Peyer's patch (tissue), 4 donors: ENCODE measurements at regions not wholly inside any gene's neighbourhood (a gene's known extent, or its start where the extent isn't known, plus 50 kb on each side); places are given as distances from the start of the nearest gene placed in this dataset.

Experiments used
- DNase-seq, 3 donors: peaks; one replicate each; pipeline ENCODE4 v3.0.0-alpha.2; 2017 to 2019
- H3K27ac ChIP-seq, 4 donors: fragments of 200-600 bp; sonication (generic); one replicate each; pipeline ENCODE4 v1.5.1; 2016 to 2019
- H3K27me3 ChIP-seq, 2 donors: fragments of 200-600 bp; sonication (generic); one replicate each; pipeline ENCODE4 v1.5.1; 2019
- H3K36me3 ChIP-seq, 3 donors: fragments of 200-600 bp; sonication (generic); one replicate each; pipeline ENCODE4 v1.5.1; 2016 to 2019
- H3K4me1 ChIP-seq, 4 donors: fragments of 200-600 bp; sonication (generic); one replicate each; pipeline ENCODE4 v1.5.1; 2016 to 2019
- H3K4me3 ChIP-seq, 4 donors: fragments of 200-600 bp; sonication (generic); 1 replicate in 3 of 4; 2 replicates in 1 of 4; pipeline ENCODE4 v1.5.1; 2016 to 2019; ENCODE audit warnings: mild to moderate bottlenecking in 1 of 4
- H3K9me3 ChIP-seq, 4 donors: fragments of 200-600 bp; sonication (generic); one replicate each; pipeline ENCODE4 v1.5.1; 2016 to 2019; ENCODE audit warnings: mild to moderate bottlenecking in 1 of 4
- POLR2A ChIP-seq, 2 donors: fragments of 450-650 bp; IDR thresholded peaks; one replicate each; pipeline ENCODE4 v1.5.1; 2017; ENCODE audit warnings: antibody characterized with exemption in 2 of 2, mild to moderate bottlenecking in 2 of 2, moderate library complexity in 2 of 2
- TF ChIP-seq, protein P1 (sequence below), 6 experiments: fragments of 450-650 bp in 4 of 6; fragments of 200-600 bp in 2 of 6; sonication (generic) in 1 of 6; IDR thresholded peaks; one replicate each; pipeline ENCODE4 v1.5.1; 2017 to 2019; ENCODE audit warnings: antibody characterized with exemption in 6 of 6, mild to moderate bottlenecking in 3 of 6, moderate library complexity in 1 of 6

DNA sequence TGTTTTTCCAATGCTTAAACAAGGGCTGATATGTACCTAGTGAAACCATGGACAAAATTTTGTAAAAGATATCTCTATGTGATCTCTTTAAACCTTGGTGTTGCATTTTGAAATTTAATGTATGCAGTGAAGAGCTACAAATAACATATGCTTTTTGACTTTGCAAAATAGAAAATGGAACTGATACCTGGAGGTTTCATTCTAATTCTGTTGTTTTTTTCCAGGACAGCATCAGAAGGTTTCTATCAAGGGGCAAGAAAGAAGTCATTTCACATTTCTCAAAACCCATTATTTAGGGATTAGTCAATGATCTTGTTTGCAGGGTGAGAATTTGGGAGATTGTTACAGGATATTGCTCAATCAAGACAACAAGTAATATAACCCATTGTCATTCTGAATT lies 549.3 kb downstream of the CDY2B start:
- H3K9me3 ChIP-seq: no peaks in the 10 kb centered on the region
- no peak overlapping the region for H3K27ac ChIP-seq
- no peaks in the 10 kb centered on the region for H3K36me3 ChIP-seq
- H3K4me1 ChIP-seq: no peaks in the 10 kb centered on the region
- H3K4me3 ChIP-seq: no peak overlapping the region
- TF ChIP-seq POLR2A (IDR thresholded peaks at IDR 0.05): no peak
- TF ChIP-seq, protein P1, sequence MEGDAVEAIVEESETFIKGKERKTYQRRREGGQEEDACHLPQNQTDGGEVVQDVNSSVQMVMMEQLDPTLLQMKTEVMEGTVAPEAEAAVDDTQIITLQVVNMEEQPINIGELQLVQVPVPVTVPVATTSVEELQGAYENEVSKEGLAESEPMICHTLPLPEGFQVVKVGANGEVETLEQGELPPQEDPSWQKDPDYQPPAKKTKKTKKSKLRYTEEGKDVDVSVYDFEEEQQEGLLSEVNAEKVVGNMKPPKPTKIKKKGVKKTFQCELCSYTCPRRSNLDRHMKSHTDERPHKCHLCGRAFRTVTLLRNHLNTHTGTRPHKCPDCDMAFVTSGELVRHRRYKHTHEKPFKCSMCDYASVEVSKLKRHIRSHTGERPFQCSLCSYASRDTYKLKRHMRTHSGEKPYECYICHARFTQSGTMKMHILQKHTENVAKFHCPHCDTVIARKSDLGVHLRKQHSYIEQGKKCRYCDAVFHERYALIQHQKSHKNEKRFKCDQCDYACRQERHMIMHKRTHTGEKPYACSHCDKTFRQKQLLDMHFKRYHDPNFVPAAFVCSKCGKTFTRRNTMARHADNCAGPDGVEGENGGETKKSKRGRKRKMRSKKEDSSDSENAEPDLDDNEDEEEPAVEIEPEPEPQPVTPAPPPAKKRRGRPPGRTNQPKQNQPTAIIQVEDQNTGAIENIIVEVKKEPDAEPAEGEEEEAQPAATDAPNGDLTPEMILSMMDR (IDR thresholded peaks at IDR 0.05): no peak
- no peak for DNase-seq
- H3K27me3 ChIP-seq: no peaks in the 10 kb centered on the region

DNA sequence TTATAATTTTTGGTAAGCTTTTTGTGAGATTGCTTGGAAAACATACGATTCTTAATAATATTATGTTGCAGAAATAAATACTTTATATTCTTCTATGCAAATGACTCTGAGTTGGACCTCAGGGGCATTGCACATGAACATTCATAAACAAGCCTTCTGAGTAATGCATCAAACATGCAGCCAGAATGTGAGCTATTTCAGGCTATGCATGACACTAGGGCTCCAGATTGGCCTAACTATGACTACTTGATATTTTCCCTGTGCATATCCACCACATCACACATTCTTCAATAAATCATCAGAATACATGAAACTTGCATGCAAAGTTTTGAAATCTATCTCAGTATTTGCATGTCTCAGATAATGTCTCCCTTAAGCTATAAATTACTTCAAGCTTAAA lies 560.1 kb downstream of the CDY2B start:
- no peak overlapping the region for H3K27ac ChIP-seq
- no peak for TF ChIP-seq POLR2A (IDR thresholded peaks at IDR 0.05)
- TF ChIP-seq, protein P1 (IDR thresholded peaks at IDR 0.05): no peak
- H3K36me3 ChIP-seq: no peaks in the 10 kb centered on the region
- no peak for DNase-seq
- H3K9me3 ChIP-seq: no peaks in the 10 kb centered on the region
- H3K4me1 ChIP-seq: no peaks in the 10 kb centered on the region
- H3K4me3 ChIP-seq: no peak overlapping the region
- H3K27me3 ChIP-seq: no peaks in the 10 kb centered on the region

DNA sequence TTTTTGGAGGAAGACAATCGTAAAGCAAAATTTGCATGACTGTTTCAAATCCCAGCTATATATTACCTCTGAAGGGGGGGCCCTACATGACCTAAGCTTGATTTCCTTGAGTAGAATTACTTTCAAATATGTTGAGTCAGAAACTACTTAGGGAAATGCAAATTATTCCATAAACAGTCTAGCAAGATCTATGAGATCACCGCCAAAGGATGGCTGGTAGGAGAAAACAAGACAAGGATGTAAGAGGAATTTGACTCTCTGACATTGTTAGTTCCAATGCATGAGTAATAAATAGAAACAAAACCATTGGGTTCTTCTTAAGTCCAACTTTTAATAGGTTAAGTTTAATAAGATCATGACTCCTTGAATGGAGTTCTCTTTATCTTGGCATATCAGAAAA lies 561.4 kb downstream of the CDY2B start:
- Histone ChIP-seq H3K27me3 (no peaks in the 10 kb centered on the region), H3K9me3 (no peaks in the 10 kb centered on the region), H3K4me1 (no peaks in the 10 kb centered on the region), H3K27ac (no peak overlapping the region), H3K4me3 (no peak overlapping the region), H3K36me3 (no peaks in the 10 kb centered on the region)
- DNase-seq: no peak
- TF ChIP-seq, protein P1 (IDR thresholded peaks at IDR 0.05): no peak
- TF ChIP-seq POLR2A (IDR thresholded peaks at IDR 0.05): no peak

DNA sequence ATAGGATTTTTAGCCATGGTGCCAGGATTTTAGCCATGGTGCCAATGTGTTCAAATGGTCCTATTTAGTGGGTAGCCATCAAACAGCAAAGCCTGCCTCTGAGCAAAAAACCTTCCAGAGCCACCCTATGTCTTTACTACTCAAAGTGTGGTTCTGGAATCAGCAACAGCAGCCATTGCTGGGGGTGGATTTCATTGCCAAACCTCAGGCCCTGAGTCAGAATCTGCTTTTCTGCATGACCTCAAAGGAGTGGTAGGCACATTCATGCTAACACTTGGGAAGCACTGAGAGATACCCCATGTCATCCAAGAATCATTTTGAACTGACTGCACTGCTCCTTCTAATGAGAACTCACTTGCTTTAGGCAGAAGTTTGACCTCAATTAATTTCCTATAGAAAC lies 603.0 kb downstream of the CDY2B start:
- Histone ChIP-seq H3K9me3 (no peaks in the 10 kb centered on the region), H3K4me1 (no peaks in the 10 kb centered on the region), H3K36me3 (no peaks in the 10 kb centered on the region), H3K4me3 (no peak overlapping the region), H3K27me3 (no peaks in the 10 kb centered on the region), H3K27ac (no peak overlapping the region)
- DNase-seq: no peak
- TF ChIP-seq POLR2A (IDR thresholded peaks at IDR 0.05): no peak
- TF ChIP-seq, protein P1 (IDR thresholded peaks at IDR 0.05): no peak

DNA sequence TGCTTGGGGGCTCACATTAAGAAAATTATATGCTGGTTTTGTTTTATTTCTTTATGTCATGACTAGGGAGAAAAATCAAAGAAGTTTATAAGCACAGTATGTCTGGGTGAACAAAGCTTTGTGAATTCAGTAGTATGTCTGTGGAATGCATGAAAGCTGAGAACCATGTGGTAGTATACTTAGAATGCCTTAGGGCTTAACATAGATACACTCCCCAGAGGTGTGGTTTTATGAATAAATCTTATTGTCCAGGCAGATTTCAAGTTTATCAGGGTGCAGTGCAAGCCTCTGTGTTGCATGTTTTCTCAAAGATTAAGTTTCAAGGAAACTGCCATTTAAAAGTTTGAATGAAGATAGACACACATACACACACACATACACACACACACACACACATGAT lies 620.5 kb downstream of the CDY2B start:
- no peaks in the 10 kb centered on the region for H3K27me3 ChIP-seq
- no peak overlapping the region for H3K27ac ChIP-seq
- TF ChIP-seq, protein P1 (IDR thresholded peaks at IDR 0.05): no peak
- TF ChIP-seq POLR2A (IDR thresholded peaks at IDR 0.05): no peak
- H3K4me1 ChIP-seq: no peaks in the 10 kb centered on the region
- H3K9me3 ChIP-seq: no peaks in the 10 kb centered on the region
- no peak overlapping the region for H3K4me3 ChIP-seq
- DNase-seq: no peak
- no peaks in the 10 kb centered on the region for H3K36me3 ChIP-seq

DNA sequence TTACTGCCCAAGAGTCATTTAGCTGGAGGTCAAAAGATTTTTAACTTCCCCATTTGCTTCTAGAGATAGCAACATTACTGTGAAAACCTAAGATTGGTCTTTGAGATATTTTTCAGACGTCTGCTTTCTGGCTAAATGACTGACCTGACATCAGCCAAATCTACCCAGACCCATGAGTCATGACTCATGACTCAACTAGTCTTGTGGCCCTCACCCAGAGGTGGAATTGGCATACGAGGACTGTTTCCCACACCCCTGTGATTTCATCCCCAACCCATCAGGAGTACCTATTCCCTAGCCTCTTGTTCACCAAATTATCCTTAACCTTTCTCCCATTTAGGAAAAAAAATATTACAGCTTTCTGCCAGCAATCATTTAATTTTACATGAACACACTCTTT lies 641.6 kb downstream of the CDY2B start:
- Histone ChIP-seq H3K4me1 (no peaks in the 10 kb centered on the region), H3K4me3 (no peak overlapping the region), H3K27ac (no peak overlapping the region), H3K36me3 (no peaks in the 10 kb centered on the region), H3K27me3 (no peaks in the 10 kb centered on the region), H3K9me3 (no peaks in the 10 kb centered on the region)
- no peak for DNase-seq
- TF ChIP-seq, protein P1 (IDR thresholded peaks at IDR 0.05): no peak
- TF ChIP-seq POLR2A (IDR thresholded peaks at IDR 0.05): no peak
